ENCODE measurements at regions not wholly inside any gene's neighbourhood (a gene's known extent, or its start where the extent isn't known, plus 50 kb on each side); places are given as distances from the start of the nearest gene placed in this dataset.

- TF ChIP-seq POLR2A (IDR thresholded peaks at IDR 0.05) (no peak), CTCF (IDR thresholded peaks at IDR 0.05 in 4 of 5, conservative IDR thresholded peaks at IDR 0.05 in 1 of 5) (no peak)
These were observed 670.9 kb upstream of the GCFC2 start for GRCh38 chr2:76381624-76382023.
